HL-60 (cell line): ENCODE measurements at regions not wholly inside any gene's neighbourhood (a gene's known extent, or its start where the extent isn't known, plus 50 kb on each side); places are given as distances from the start of the nearest gene placed in this dataset.

Source experiments
- DNase-seq, 2 experiments: peaks; one replicate each; pipeline ENCODE4 v3.0.0-alpha.2; 2010 to 2020; ENCODE audit warnings: low read depth in 1 of 2, low spot score in 1 of 2
- H3K27ac ChIP-seq: fragments of 250-450 bp; sonication (Bioruptor Pico); replicated peaks from 2 replicates; pipeline ENCODE4 v1.5.1; 2020; ENCODE audit warnings: mild to moderate bottlenecking, moderate library complexity
- H3K27me3 ChIP-seq: fragments of 250-450 bp; sonication (Bioruptor Pico); 2 replicates; pipeline ENCODE4 v1.5.1; 2021; ENCODE audit warnings: mild to moderate bottlenecking, moderate library complexity; ENCODE audit not compliant: insufficient read depth, poor library complexity, severe bottlenecking
- H3K4me3 ChIP-seq: replicated peaks from 2 replicates; pipeline ENCODE4 v1.5.1; 2011; ENCODE audit warnings: mild to moderate bottlenecking, control low read depth, low read length; ENCODE audit not compliant: insufficient read depth
- CTCF ChIP-seq: IDR thresholded peaks from one replicate; pipeline ENCODE4 v1.5.1; 2011; ENCODE audit warnings: low read length, control low read depth, inconsistent platforms; ENCODE audit not compliant: insufficient read depth
- GABPA ChIP-seq: IDR thresholded peaks from 2 replicates; pipeline ENCODE4 v1.6.1; 2012; ENCODE audit warnings: low read depth
- POLR2AphosphoS5 ChIP-seq: IDR thresholded peaks from 2 replicates; pipeline ENCODE4 v1.6.1; 2012; ENCODE audit warnings: low read depth
- REST ChIP-seq: IDR thresholded peaks from 2 replicates; pipeline ENCODE4 v1.6.1; 2012; ENCODE audit warnings: low read depth; ENCODE audit not compliant: insufficient replicate concordance
- SPI1 ChIP-seq: IDR thresholded peaks from 2 replicates; pipeline ENCODE4 v1.6.1; 2012; ENCODE audit warnings: low read depth, mild to moderate bottlenecking, borderline replicate concordance

GRCh38 chr5:84518370-84518769 lies 133.7 kb upstream of the EDIL3 start:
- no peak for TF ChIP-seq GABPA
- no peak for TF ChIP-seq REST
- TF ChIP-seq POLR2AphosphoS5, result no peak
- no peak for TF ChIP-seq CTCF
- TF ChIP-seq SPI1, result no peak
- H3K27me3 ChIP-seq, result no peaks in the 10 kb centered on the region
- H3K4me3 ChIP-seq, result no peak overlapping the region
- DNase-seq, result no peak
- no peak overlapping the region for H3K27ac ChIP-seq

- no peak for DNase-seq
- no peak overlapping the region for H3K27ac ChIP-seq
- H3K27me3 ChIP-seq, result no peaks in the 10 kb centered on the region
- TF ChIP-seq CTCF (no peak), GABPA (no peak), SPI1 (no peak), POLR2AphosphoS5 (no peak), REST (no peak)
- H3K4me3 ChIP-seq, result no peak overlapping the region
Observed at GRCh38 chr5:84506625-84507024, 121.9 kb upstream of the EDIL3 start.

- Histone ChIP-seq H3K4me3 (no peak overlapping the region), H3K27ac (no peak overlapping the region), H3K27me3 (no peaks in the 10 kb centered on the region)
- TF ChIP-seq SPI1 (no peak), CTCF (no peak), POLR2AphosphoS5 (no peak), GABPA (no peak), REST (no peak)
- no peak for DNase-seq
Observed at GRCh38 chr5:84494453-84494852, 109.8 kb upstream of the EDIL3 start.
